ENCODE measurements at regions not wholly inside any gene's neighbourhood (a gene's known extent, or its start where the extent isn't known, plus 50 kb on each side); places are given as distances from the start of the nearest gene placed in this dataset.

DNA sequence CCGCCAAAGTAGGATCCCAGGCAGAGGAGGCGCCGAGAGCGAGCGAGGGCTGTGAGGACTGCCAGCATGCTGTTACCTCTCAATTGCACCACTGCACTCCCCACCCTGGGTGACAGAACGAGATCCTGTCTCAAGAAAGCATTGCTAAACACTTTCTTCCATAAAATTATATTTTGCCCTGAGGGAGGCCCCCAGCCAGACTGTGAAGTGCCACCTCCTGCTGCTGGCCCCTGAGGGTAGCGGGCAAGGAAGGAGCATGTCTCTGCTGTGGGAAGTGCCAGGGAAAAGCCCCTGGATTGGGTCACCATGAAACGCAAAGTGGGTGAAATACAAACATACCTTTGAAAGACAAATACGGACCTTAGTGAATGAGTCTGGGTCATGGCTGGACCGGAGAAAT, 78.0 kb upstream of the AMZ2 start:
- Histone ChIP-seq H3K27me3 (ENCODE audit: control insufficient read depth, insufficient read depth, low read length) (no peaks in the 10 kb centered on the region), H3K9me3 (ENCODE audit: control insufficient read depth, insufficient read depth, low read length) (no peaks in the 10 kb centered on the region), H3K27ac (ENCODE audit: low read length) (no peak overlapping the region), H3K36me3 (ENCODE audit: control insufficient read depth, insufficient read depth, low read length) (no peaks in the 10 kb centered on the region), H3K4me1 (ENCODE audit: control insufficient read depth, insufficient read depth, low read length) (no peaks in the 10 kb centered on the region), H3K4me3 (ENCODE audit: low read length) (no peak overlapping the region)
- no CpG with 5 or more reads among the region's 10 CpGs for WGBS (ENCODE audit: insufficient coverage, insufficient read length)
- no peak for DNase-seq (ENCODE audit: low read depth, low spot score)

- WGBS (ENCODE audit: insufficient coverage, insufficient read length), result no CpG with 5 or more reads among the region's 3 CpGs
- Histone ChIP-seq H3K27ac (ENCODE audit: low read length) (no peak overlapping the region), H3K4me3 (ENCODE audit: low read length) (no peak overlapping the region), H3K36me3 (ENCODE audit: control insufficient read depth, insufficient read depth, low read length) (no peaks in the 10 kb centered on the region), H3K4me1 (ENCODE audit: control insufficient read depth, insufficient read depth, low read length) (no peaks in the 10 kb centered on the region), H3K9me3 (ENCODE audit: control insufficient read depth, insufficient read depth, low read length) (no peaks in the 10 kb centered on the region), H3K27me3 (ENCODE audit: control insufficient read depth, insufficient read depth, low read length) (no peaks in the 10 kb centered on the region)
- DNase-seq (ENCODE audit: low read depth, low spot score), result no peak
Measured at GRCh38 chr17:68170246-68170645, 77.6 kb upstream of the AMZ2 start.

- no CpG with 5 or more reads among the region's 13 CpGs for WGBS (ENCODE audit: insufficient coverage, insufficient read length)
- no peak overlapping the region for H3K27ac ChIP-seq (ENCODE audit: low read length)
- H3K4me3 ChIP-seq (ENCODE audit: low read length), result no peak overlapping the region
- no peaks in the 10 kb centered on the region for H3K27me3 ChIP-seq (ENCODE audit: control insufficient read depth, insufficient read depth, low read length)
- H3K36me3 ChIP-seq (ENCODE audit: control insufficient read depth, insufficient read depth, low read length), result no peaks in the 10 kb centered on the region
- H3K4me1 ChIP-seq (ENCODE audit: control insufficient read depth, insufficient read depth, low read length), result no peaks in the 10 kb centered on the region
- H3K9me3 ChIP-seq (ENCODE audit: control insufficient read depth, insufficient read depth, low read length), result no peaks in the 10 kb centered on the region
- peak; percentile 50 for DNase-seq (ENCODE audit: low read depth, low spot score)
Measured at GRCh38 chr17:68172461-68172954, 75.3 kb upstream of the AMZ2 start.

DNA sequence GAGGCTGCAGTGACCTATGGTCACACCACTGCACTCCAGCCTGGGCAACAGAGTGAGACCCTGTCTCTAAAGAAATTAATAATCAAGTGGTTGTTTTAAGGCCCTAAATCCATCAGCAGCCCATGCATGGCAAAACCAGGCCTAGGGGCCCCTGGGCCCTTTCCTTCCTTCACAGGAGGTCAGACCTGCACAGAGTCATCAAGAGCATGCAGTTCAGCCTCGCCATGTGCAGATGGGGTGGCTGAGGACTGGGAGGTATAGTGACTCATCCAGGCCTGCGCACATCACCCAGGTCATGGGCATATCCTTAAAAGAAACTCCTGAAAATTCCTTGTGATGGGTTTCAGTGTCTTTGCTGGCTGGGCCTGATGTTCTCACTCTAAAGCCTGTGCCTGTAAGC, 72.4 kb upstream of the AMZ2 start:
- Histone ChIP-seq H3K27me3 (ENCODE audit: control insufficient read depth, insufficient read depth, low read length) (no peaks in the 10 kb centered on the region), H3K9me3 (ENCODE audit: control insufficient read depth, insufficient read depth, low read length) (no peaks in the 10 kb centered on the region), H3K36me3 (ENCODE audit: control insufficient read depth, insufficient read depth, low read length) (no peaks in the 10 kb centered on the region), H3K4me1 (ENCODE audit: control insufficient read depth, insufficient read depth, low read length) (no peaks in the 10 kb centered on the region), H3K27ac (ENCODE audit: low read length) (no peak overlapping the region), H3K4me3 (ENCODE audit: low read length) (no peak overlapping the region)
- no peak for DNase-seq (ENCODE audit: low read depth, low spot score)
- WGBS (ENCODE audit: insufficient coverage, insufficient read length), result no CpG with 5 or more reads among the region's 2 CpGs

GRCh38 chr17:68175905-68176304, 71.9 kb upstream of the AMZ2 start:
- no peaks in the 10 kb centered on the region for H3K4me1 ChIP-seq (ENCODE audit: control insufficient read depth, insufficient read depth, low read length)
- DNase-seq (ENCODE audit: low read depth, low spot score), result no peak
- H3K36me3 ChIP-seq (ENCODE audit: control insufficient read depth, insufficient read depth, low read length), result no peaks in the 10 kb centered on the region
- H3K9me3 ChIP-seq (ENCODE audit: control insufficient read depth, insufficient read depth, low read length), result no peaks in the 10 kb centered on the region
- H3K27me3 ChIP-seq (ENCODE audit: control insufficient read depth, insufficient read depth, low read length), result no peaks in the 10 kb centered on the region
- WGBS (ENCODE audit: insufficient coverage, insufficient read length), result no CpG with 5 or more reads among the region's 3 CpGs
- H3K27ac ChIP-seq (ENCODE audit: low read length), result no peak overlapping the region
- no peak overlapping the region for H3K4me3 ChIP-seq (ENCODE audit: low read length)

DNA sequence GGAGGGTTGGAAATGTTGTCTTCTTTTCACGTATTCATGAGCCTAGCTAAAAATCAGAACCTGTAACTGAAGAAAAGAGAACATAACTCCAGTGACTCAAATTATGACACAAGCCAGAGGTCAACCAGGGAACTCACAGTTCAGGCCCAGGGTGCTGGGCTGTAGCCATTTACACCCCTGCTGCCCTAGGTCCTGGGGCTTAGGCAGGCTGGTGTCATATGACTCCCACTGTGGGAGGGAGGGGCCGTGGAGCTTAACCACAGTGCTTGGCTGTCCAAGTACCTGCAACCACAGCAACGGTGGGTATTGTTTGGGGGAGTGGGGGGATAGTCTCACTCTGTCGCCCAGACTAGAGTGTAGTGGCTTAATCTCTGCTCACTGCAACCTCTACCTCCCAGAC, 71.1 kb upstream of the AMZ2 start:
- Histone ChIP-seq H3K27me3 (ENCODE audit: control insufficient read depth, insufficient read depth, low read length) (no peaks in the 10 kb centered on the region), H3K9me3 (ENCODE audit: control insufficient read depth, insufficient read depth, low read length) (no peaks in the 10 kb centered on the region), H3K4me3 (ENCODE audit: low read length) (no peak overlapping the region), H3K36me3 (ENCODE audit: control insufficient read depth, insufficient read depth, low read length) (no peaks in the 10 kb centered on the region), H3K27ac (ENCODE audit: low read length) (no peak overlapping the region), H3K4me1 (ENCODE audit: control insufficient read depth, insufficient read depth, low read length) (no peaks in the 10 kb centered on the region)
- WGBS (ENCODE audit: insufficient coverage, insufficient read length), result no CpG with 5 or more reads among the region's 4 CpGs
- no peak for DNase-seq (ENCODE audit: low read depth, low spot score)

GRCh38 chr17:68178831-68179230, 69.0 kb upstream of the AMZ2 start:
- Histone ChIP-seq H3K27ac (ENCODE audit: low read length) (no peak overlapping the region), H3K4me1 (ENCODE audit: control insufficient read depth, insufficient read depth, low read length) (no peaks in the 10 kb centered on the region), H3K36me3 (ENCODE audit: control insufficient read depth, insufficient read depth, low read length) (no peaks in the 10 kb centered on the region), H3K9me3 (ENCODE audit: control insufficient read depth, insufficient read depth, low read length) (no peaks in the 10 kb centered on the region), H3K4me3 (ENCODE audit: low read length) (no peak overlapping the region), H3K27me3 (ENCODE audit: control insufficient read depth, insufficient read depth, low read length) (no peaks in the 10 kb centered on the region)
- no peak for DNase-seq (ENCODE audit: low read depth, low spot score)
- WGBS (ENCODE audit: insufficient coverage, insufficient read length), result no CpG with 5 or more reads among the region's 6 CpGs

GRCh38 chr17:68179236-68179925, 68.5 kb upstream of the AMZ2 start:
- no CpG with 5 or more reads among the region's 21 CpGs for WGBS (ENCODE audit: insufficient coverage, insufficient read length)
- H3K27ac ChIP-seq (ENCODE audit: low read length), result no peak overlapping the region
- no peaks in the 10 kb centered on the region for H3K36me3 ChIP-seq (ENCODE audit: control insufficient read depth, insufficient read depth, low read length)
- DNase-seq (ENCODE audit: low read depth, low spot score), result no peak
- H3K9me3 ChIP-seq (ENCODE audit: control insufficient read depth, insufficient read depth, low read length), result no peaks in the 10 kb centered on the region
- no peaks in the 10 kb centered on the region for H3K27me3 ChIP-seq (ENCODE audit: control insufficient read depth, insufficient read depth, low read length)
- H3K4me3 ChIP-seq (ENCODE audit: low read length), result no peak overlapping the region
- no peaks in the 10 kb centered on the region for H3K4me1 ChIP-seq (ENCODE audit: control insufficient read depth, insufficient read depth, low read length)

GRCh38 chr17:68179926-68180285, 67.9 kb upstream of the AMZ2 start:
- H3K4me3 ChIP-seq (ENCODE audit: low read length), result no peak overlapping the region
- no peak overlapping the region for H3K27ac ChIP-seq (ENCODE audit: low read length)
- H3K9me3 ChIP-seq (ENCODE audit: control insufficient read depth, insufficient read depth, low read length), result no peaks in the 10 kb centered on the region
- no CpG with 5 or more reads among the region's 31 CpGs for WGBS (ENCODE audit: insufficient coverage, insufficient read length)
- H3K4me1 ChIP-seq (ENCODE audit: control insufficient read depth, insufficient read depth, low read length), result no peaks in the 10 kb centered on the region
- no peaks in the 10 kb centered on the region for H3K27me3 ChIP-seq (ENCODE audit: control insufficient read depth, insufficient read depth, low read length)
- no peak for DNase-seq (ENCODE audit: low read depth, low spot score)
- no peaks in the 10 kb centered on the region for H3K36me3 ChIP-seq (ENCODE audit: control insufficient read depth, insufficient read depth, low read length)

DNA sequence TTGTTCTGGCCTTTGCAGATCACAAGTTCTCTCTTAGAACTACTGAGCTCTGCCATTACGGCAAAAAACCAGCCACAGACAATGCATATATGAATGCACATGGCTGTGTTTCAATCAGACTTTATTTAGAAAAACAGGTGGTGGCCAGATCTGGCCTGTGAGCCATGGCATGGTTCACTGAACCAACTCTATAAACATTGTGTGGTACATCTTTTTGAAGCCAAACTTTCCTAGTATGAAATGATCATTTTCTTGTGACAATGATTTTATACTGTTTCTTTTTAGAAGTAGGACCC, 65.9 kb upstream of the AMZ2 start:
- no peak overlapping the region for H3K27ac ChIP-seq (ENCODE audit: low read length)
- no peaks in the 10 kb centered on the region for H3K4me1 ChIP-seq (ENCODE audit: control insufficient read depth, insufficient read depth, low read length)
- no peaks in the 10 kb centered on the region for H3K9me3 ChIP-seq (ENCODE audit: control insufficient read depth, insufficient read depth, low read length)
- no peak overlapping the region for H3K4me3 ChIP-seq (ENCODE audit: low read length)
- no peaks in the 10 kb centered on the region for H3K36me3 ChIP-seq (ENCODE audit: control insufficient read depth, insufficient read depth, low read length)
- WGBS (ENCODE audit: insufficient coverage, insufficient read length), result no CpG with 5 or more reads among the region's 1 CpG
- H3K27me3 ChIP-seq (ENCODE audit: control insufficient read depth, insufficient read depth, low read length), result no peaks in the 10 kb centered on the region
- DNase-seq (ENCODE audit: low read depth, low spot score), result no peak

DNA sequence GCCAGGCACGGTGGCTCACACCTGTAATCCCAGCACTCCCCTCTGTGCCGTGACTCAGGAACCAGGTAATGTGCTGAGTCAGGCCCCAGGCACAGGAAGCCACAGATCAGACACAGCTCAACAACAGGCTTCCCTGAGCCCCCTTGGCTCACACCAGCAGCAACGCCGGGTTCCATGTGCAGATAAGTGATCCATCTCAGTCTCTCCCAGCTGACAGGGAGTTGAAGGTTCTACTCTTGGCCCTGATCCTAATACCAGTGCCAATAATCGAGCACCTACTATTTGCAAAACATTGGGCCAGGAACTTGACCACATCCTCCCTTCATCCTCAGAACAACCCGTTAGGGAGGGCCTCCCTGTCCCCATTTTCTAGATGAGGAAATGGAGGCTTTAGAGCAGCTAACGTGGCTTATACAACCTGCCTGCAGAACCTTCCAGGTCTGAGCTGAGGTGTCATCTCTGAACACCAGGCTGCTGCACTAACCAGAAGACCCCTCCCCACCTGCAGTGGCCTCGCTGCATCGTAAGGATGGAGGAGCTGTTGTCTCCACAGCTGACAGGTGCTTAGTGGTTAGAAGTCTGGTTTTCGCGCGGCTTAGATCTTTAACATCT, 64.8 kb upstream of the AMZ2 start:
- no peaks in the 10 kb centered on the region for H3K9me3 ChIP-seq (ENCODE audit: control insufficient read depth, insufficient read depth, low read length)
- H3K36me3 ChIP-seq (ENCODE audit: control insufficient read depth, insufficient read depth, low read length), result no peaks in the 10 kb centered on the region
- no peak overlapping the region for H3K27ac ChIP-seq (ENCODE audit: low read length)
- H3K27me3 ChIP-seq (ENCODE audit: control insufficient read depth, insufficient read depth, low read length), result no peaks in the 10 kb centered on the region
- H3K4me1 ChIP-seq (ENCODE audit: control insufficient read depth, insufficient read depth, low read length), result no peaks in the 10 kb centered on the region
- no peak overlapping the region for H3K4me3 ChIP-seq (ENCODE audit: low read length)
- DNase-seq (ENCODE audit: low read depth, low spot score), result no peak
- no CpG with 5 or more reads among the region's 12 CpGs for WGBS (ENCODE audit: insufficient coverage, insufficient read length)

All from iPS DF 6.9 (cell line).